K562 (cell line): ENCODE measurements at regions not wholly inside any gene's neighbourhood (a gene's known extent, or its start where the extent isn't known, plus 50 kb on each side); places are given as distances from the start of the nearest gene placed in this dataset.

Source experiments
- HIVEP1 ChIP-seq: fragments of 250-450 bp; sonication (Bioruptor Pico); IDR thresholded peaks from 2 replicates; pipeline ENCODE4 v1.4.0; 2020; ENCODE audit warnings: mild to moderate bottlenecking
- ZBTB7A ChIP-seq: IDR thresholded peaks from 2 replicates; pipeline ENCODE4 v1.6.1; 2011; ENCODE audit warnings: low read depth, mild to moderate bottlenecking, low read length, moderate library complexity, borderline replicate concordance; ENCODE audit not compliant: control insufficient read depth
- ZNF12 ChIP-seq: sonication (generic); formaldehyde crosslinking; IDR thresholded peaks from 2 replicates; pipeline ENCODE4 v1.4.0; 2020; ENCODE audit warnings: mild to moderate bottlenecking, missing genetic modification reagents
- ZNF263 ChIP-seq: sonication (generic); formaldehyde crosslinking; IDR thresholded peaks from 2 replicates; pipeline ENCODE4 v1.8.0; 2022; ENCODE audit warnings: mild to moderate bottlenecking, missing genetic modification reagents, borderline replicate concordance
- TF ChIP-seq, protein P1 (sequence below): sonication (generic); formaldehyde crosslinking; IDR thresholded peaks from 2 replicates; pipeline ENCODE4 v1.5.0; 2020; ENCODE audit warnings: missing genetic modification reagents

DNA sequence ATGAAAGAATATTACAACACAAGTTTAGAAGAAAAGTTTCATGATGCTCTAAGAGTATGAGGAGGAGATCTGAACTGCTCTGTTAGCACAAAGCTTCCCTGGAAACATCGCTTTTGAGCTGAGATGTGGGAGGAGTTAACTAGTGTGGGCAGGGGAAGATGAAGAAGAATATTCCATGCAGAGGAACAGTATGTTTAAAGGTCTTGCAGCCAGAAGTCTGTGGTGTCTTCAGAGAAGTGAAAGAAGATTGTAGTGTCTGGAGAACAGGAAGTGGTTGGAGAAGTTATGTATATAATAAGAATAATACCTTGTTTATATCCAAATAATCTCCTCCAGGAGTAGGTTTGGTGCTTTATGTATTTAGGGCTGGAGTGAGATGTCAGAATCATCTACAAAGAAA lies 406.7 kb downstream of the MAN2A1 start:
- TF ChIP-seq ZBTB7A = no peak
- no peak for TF ChIP-seq HIVEP1 (CRISPR knock-in tag)
- TF ChIP-seq, protein P1, sequence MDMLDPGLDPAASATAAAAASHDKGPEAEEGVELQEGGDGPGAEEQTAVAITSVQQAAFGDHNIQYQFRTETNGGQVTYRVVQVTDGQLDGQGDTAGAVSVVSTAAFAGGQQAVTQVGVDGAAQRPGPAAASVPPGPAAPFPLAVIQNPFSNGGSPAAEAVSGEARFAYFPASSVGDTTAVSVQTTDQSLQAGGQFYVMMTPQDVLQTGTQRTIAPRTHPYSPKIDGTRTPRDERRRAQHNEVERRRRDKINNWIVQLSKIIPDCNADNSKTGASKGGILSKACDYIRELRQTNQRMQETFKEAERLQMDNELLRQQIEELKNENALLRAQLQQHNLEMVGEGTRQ (CRISPR knock-in tag) = no peak
- TF ChIP-seq ZNF263 (CRISPR knock-in tag) = no peak
- TF ChIP-seq ZNF12 (CRISPR knock-in tag) = no peak
